Prostate gland (tissue), 2 donors: ENCODE measurements at regions not wholly inside any gene's neighbourhood (a gene's known extent, or its start where the extent isn't known, plus 50 kb on each side); places are given as distances from the start of the nearest gene placed in this dataset.

ENCODE experiments used
- CTCF ChIP-seq, 4 experiments: fragments of 200-600 bp in 2 of 4; fragments of 450-650 bp in 2 of 4; sonication (generic) in 2 of 4; IDR thresholded peaks; 1 replicate in 3 of 4; 2 replicates in 1 of 4; pipeline ENCODE4 v1.5.1; 2016 to 2019; ENCODE audit warnings: antibody characterized with exemption in 4 of 4, mild to moderate bottlenecking in 2 of 4, moderate library complexity in 2 of 4
- POLR2A ChIP-seq: fragments of 450-650 bp; IDR thresholded peaks from one replicate; pipeline ENCODE4 v1.6.1; 2016; ENCODE audit warnings: antibody characterized with exemption, mild to moderate bottlenecking

GRCh38 chr1:4324525-4324924 is 329.9 kb upstream of the AJAP1 start:
- TF ChIP-seq CTCF (IDR thresholded peaks at IDR 0.05) (no peak), POLR2A (no peak)
